ENCODE measurements at regions not wholly inside any gene's neighbourhood (a gene's known extent, or its start where the extent isn't known, plus 50 kb on each side); places are given as distances from the start of the nearest gene placed in this dataset.
A peak's percentile ranks its signal among the peaks of the same experiment; 100 is the strongest.

- H3K4me3 ChIP-seq, result no peak overlapping the region
- no peaks in the 10 kb centered on the region for H3K27me3 ChIP-seq
- intact Hi-C loops (cut with DNase I), result no loop called here
- H3K9me3 ChIP-seq, result no peaks in the 10 kb centered on the region
- 71 to 96% methylated on average over 1 of the region's 1 CpG for WGBS, 2 donors
- peak in 1 of 4 donors; percentile 14 for DNase-seq
- no peaks in the 10 kb centered on the region for H3K36me3 ChIP-seq (replicated peaks in 1 of 2; ENCODE audit: insufficient read depth in 1 of 2, low read depth in 2 of 2)
- TF ChIP-seq POLR2A (IDR thresholded peaks at IDR 0.05), result no peak
- TF ChIP-seq CTCF (IDR thresholded peaks at IDR 0.05), result no peak
- ATAC-seq, result no peak
- no peak overlapping the region for H3K27ac ChIP-seq
- H3K4me1 ChIP-seq, result no peaks in the 10 kb centered on the region
Measured at GRCh38 chr13:76210262-76210661, 574.1 kb downstream of the LMO7 start.

GRCh38 chr13:76198568-76199163 is 562.5 kb downstream of the LMO7 start:
- Histone ChIP-seq H3K27me3 (no peaks in the 10 kb centered on the region), H3K27ac (no peak overlapping the region), H3K36me3 (replicated peaks in 1 of 2; ENCODE audit: insufficient read depth in 1 of 2, low read depth in 2 of 2) (no peaks in the 10 kb centered on the region), H3K4me3 (no peak overlapping the region), H3K4me1 (no peaks in the 10 kb centered on the region), H3K9me3 (no peaks in the 10 kb centered on the region)
- intact Hi-C loops (cut with DNase I), result no loop called here
- ATAC-seq, result no peak
- TF ChIP-seq CTCF (IDR thresholded peaks at IDR 0.05), result no peak
- no peak for DNase-seq
- 88 to 89% methylated on average over 3 of the region's 3 CpGs for WGBS, 2 donors

GRCh38 chr13:76189882-76190519 is 553.9 kb downstream of the LMO7 start:
- 90% methylated on average over 28 to 42 of the region's 48 CpGs for WGBS, 2 donors
- ATAC-seq, result no peak
- H3K4me3 ChIP-seq, result no peak overlapping the region

GRCh38 chr13:76175961-76176725 is 540.0 kb downstream of the LMO7 start:
- intact Hi-C loops (cut with DNase I), result no loop called here
- Histone ChIP-seq H3K27me3 (no peaks in the 10 kb centered on the region), H3K4me3 (no peak overlapping the region), H3K27ac (no peak overlapping the region), H3K36me3 (replicated peaks in 1 of 2; ENCODE audit: insufficient read depth in 1 of 2, low read depth in 2 of 2) (no peaks in the 10 kb centered on the region), H3K4me1 (no peaks in the 10 kb centered on the region), H3K9me3 (no peaks in the 10 kb centered on the region)
- TF ChIP-seq CTCF (IDR thresholded peaks at IDR 0.05) (no peak), POLR2A (IDR thresholded peaks at IDR 0.05) (no peak)
- 84 to 86% methylated on average over 5 of the region's 5 CpGs for WGBS, 2 donors
- ATAC-seq (no peak), DNase-seq (no peak)

More at GRCh38 chr13:76189882-76190519, 553.9 kb downstream of the LMO7 start:
- TF ChIP-seq POLR2A (IDR thresholded peaks at IDR 0.05), result no peak
- TF ChIP-seq CTCF (IDR thresholded peaks at IDR 0.05), result no peak
- Histone ChIP-seq H3K4me1 (no peaks in the 10 kb centered on the region), H3K27ac (no peak overlapping the region), H3K36me3 (replicated peaks in 1 of 2; ENCODE audit: insufficient read depth in 1 of 2, low read depth in 2 of 2) (no peaks in the 10 kb centered on the region), H3K9me3 (no peaks in the 10 kb centered on the region), H3K27me3 (no peaks in the 10 kb centered on the region)
- DNase-seq, result no peak
- intact Hi-C loops (cut with DNase I), result no loop called here

Data from body of pancreas (tissue), 4 donors.